ENCODE measurements at regions not wholly inside any gene's neighbourhood (a gene's known extent, or its start where the extent isn't known, plus 50 kb on each side); places are given as distances from the start of the nearest gene placed in this dataset.
"Not testable (repeated sequence)": the region's sequence is repeated elsewhere in the genome, so short reads cannot be mapped to it uniquely, and the experiment has no call there.

DNA sequence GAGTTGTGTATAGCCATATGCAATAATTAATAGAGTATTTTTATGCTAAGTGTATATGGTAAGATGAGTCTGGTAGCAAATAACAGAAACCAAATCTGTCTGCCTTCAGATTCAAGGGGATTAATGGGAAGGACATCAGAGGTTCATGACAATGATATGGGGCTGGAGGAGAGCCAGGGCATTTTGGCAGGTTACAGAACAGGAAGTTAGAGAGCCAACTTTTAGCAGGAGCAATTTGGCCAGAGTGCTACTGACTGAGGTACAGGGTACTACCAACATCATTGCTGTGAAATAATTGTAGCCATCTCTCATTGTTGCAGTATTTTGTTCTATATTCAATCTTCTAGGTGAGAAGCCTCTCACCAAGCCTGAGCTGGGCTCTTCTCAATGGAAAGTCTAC, 210.9 kb upstream of the FAM47A start:
- intact Hi-C loops (cut with DNase I), result no loop called here
- Histone ChIP-seq H3K27ac (no peak overlapping the region), H3K4me1 (no peaks in the 10 kb centered on the region), H3K4me3 (no peak overlapping the region), H3K9me3 (peaks cover 0 to 5% (median 0%) of the 10 kb centered on the region in 11 donors), H3K27me3 (no peaks in the 10 kb centered on the region), H3K36me3 (no peaks in the 10 kb centered on the region)
- ATAC-seq, result peak in 1 of 8 donors; percentile 56
- TF ChIP-seq CTCF (IDR thresholded peaks at IDR 0.05), result no peak
- peak in 1 of 2 donors; percentile 6 for DNase-seq

- 64 to 78% methylated on average over 4 of the region's 4 CpGs for WGBS, 2 donors
- H3K36me3 ChIP-seq, result no peaks in the 10 kb centered on the region
Measured at GRCh38 chrX:34341814-34342213, 209.7 kb upstream of the FAM47A start.

GRCh38 chrX:34341258-34341657, 209.1 kb upstream of the FAM47A start:
- H3K4me1 ChIP-seq, result no peaks in the 10 kb centered on the region
- H3K4me3 ChIP-seq, result no peak overlapping the region
- H3K27me3 ChIP-seq, result no peaks in the 10 kb centered on the region
- ATAC-seq, result no peak
- DNase-seq, result no peak
- intact Hi-C loops (cut with DNase I), result no loop called here
- peaks cover 0 to 5% (median 0%) of the 10 kb centered on the region in 11 donors for H3K9me3 ChIP-seq
- no peaks in the 10 kb centered on the region for H3K36me3 ChIP-seq
- TF ChIP-seq CTCF (IDR thresholded peaks at IDR 0.05), result peak in 1 of 9 donors; percentile 8
- H3K27ac ChIP-seq, result no peak overlapping the region

More at GRCh38 chrX:34341814-34342213, 209.7 kb upstream of the FAM47A start:
- DNase-seq, result no peak
- Histone ChIP-seq H3K27me3 (no peaks in the 10 kb centered on the region), H3K4me1 (no peaks in the 10 kb centered on the region), H3K4me3 (no peak overlapping the region), H3K9me3 (peaks cover 0 to 5% (median 0%) of the 10 kb centered on the region in 11 donors), H3K27ac (no peak overlapping the region)
- intact Hi-C loops (cut with DNase I), result no loop called here
- TF ChIP-seq CTCF (IDR thresholded peaks at IDR 0.05), result no peak
- no peak for ATAC-seq

DNA sequence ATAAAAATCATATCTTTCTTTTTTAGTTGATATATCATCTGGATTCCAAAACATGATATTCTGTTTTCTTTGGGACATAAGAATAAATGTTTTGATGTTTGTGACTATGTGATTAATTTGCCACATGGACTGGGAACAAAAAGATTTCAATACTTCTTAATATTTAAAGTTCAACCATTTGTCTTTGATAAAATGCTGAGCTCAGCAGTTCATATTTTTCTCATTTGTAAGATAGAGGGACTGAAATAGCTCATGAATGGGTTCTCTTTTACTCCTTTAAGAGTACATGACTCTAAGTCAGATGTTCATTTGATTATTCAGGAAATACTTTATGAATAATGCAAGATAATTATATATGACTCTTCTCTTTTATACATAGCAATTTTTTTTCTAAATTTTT, 205.9 kb upstream of the FAM47A start:
- no peak for TF ChIP-seq CTCF (IDR thresholded peaks at IDR 0.05)
- no peaks in the 10 kb centered on the region for H3K9me3 ChIP-seq
- intact Hi-C loops (cut with DNase I), result no loop called here
- H3K4me1 ChIP-seq, result no peaks in the 10 kb centered on the region
- H3K27me3 ChIP-seq, result no peaks in the 10 kb centered on the region
- no peak overlapping the region for H3K27ac ChIP-seq
- ATAC-seq (no peak), DNase-seq (no peak)
- no peaks in the 10 kb centered on the region for H3K36me3 ChIP-seq
- no peak overlapping the region for H3K4me3 ChIP-seq

- DNase-seq; H3K4me3 ChIP-seq; H3K27me3 ChIP-seq; ATAC-seq; H3K36me3 ChIP-seq; intact Hi-C loops (cut with DNase I); H3K4me1 ChIP-seq; H3K9me3 ChIP-seq; H3K27ac ChIP-seq: not testable (repeated sequence)
- WGBS, 2 donors, result 84 to 91% methylated on average over 2 of the region's 2 CpGs
Measured at GRCh38 chrX:34335376-34335775, 203.3 kb upstream of the FAM47A start.

All from heart right ventricle (tissue), 16 donors.